ENCODE measurements at regions not wholly inside any gene's neighbourhood (a gene's known extent, or its start where the extent isn't known, plus 50 kb on each side); places are given as distances from the start of the nearest gene placed in this dataset.

DNA sequence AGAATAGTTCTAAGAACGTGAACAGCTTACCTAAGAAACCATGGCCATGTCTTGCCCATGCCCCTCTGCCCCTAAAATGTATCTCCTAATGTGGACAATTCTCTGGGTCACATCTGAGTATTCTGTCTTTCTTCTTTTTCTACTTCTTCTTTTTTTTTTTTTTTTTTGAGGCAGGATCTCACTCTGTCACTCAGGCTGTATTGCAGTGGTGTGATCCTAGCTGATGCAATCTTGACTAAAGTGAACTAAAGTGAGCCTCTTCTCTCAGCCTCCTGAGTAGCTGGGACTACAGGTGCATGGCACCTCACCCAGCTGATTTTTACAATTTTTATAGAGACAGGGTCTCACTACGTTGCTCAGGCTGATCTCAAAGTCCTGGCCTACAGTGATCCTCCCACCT, 204.8 kb upstream of the ZPLD1 start:
- H3K4me1 ChIP-seq (ENCODE audit: control insufficient read depth in 1 of 2, insufficient read depth in 2 of 2, low read length in 2 of 2), result peaks cover 10 to 14% of the 10 kb centered on the region in 2 donors
- H3K4me3 ChIP-seq (replicated peaks in 1 of 3; ENCODE audit: low read depth in 2 of 3, low read length in 3 of 3), result no peak overlapping the region
- H3K4me1 Mint-ChIP-seq, result peaks cover 17% of the 10 kb centered on the region
- H2AFZ ChIP-seq (ENCODE audit: insufficient read depth, low read depth, low read length, poor library complexity, severe bottlenecking), result no peak overlapping the region
- no peaks in the 10 kb centered on the region for H3K79me2 ChIP-seq (ENCODE audit: insufficient read depth, low read length)
- no CpG with 5 or more reads among the region's 2 CpGs for WGBS (ENCODE audit: insufficient coverage)
- TF ChIP-seq, protein P1, sequence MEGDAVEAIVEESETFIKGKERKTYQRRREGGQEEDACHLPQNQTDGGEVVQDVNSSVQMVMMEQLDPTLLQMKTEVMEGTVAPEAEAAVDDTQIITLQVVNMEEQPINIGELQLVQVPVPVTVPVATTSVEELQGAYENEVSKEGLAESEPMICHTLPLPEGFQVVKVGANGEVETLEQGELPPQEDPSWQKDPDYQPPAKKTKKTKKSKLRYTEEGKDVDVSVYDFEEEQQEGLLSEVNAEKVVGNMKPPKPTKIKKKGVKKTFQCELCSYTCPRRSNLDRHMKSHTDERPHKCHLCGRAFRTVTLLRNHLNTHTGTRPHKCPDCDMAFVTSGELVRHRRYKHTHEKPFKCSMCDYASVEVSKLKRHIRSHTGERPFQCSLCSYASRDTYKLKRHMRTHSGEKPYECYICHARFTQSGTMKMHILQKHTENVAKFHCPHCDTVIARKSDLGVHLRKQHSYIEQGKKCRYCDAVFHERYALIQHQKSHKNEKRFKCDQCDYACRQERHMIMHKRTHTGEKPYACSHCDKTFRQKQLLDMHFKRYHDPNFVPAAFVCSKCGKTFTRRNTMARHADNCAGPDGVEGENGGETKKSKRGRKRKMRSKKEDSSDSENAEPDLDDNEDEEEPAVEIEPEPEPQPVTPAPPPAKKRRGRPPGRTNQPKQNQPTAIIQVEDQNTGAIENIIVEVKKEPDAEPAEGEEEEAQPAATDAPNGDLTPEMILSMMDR (IDR thresholded peaks at IDR 0.05), result no peak
- H3K36me3 Mint-ChIP-seq, result no peaks in the 10 kb centered on the region
- intact Hi-C loops (cut with micrococcal nuclease), result loop anchor here in 1 of 2 donors (10.0 kb wide), 1 partner anchor 295 kb away; no protein-coding TSS in a partner anchor
- H4K20me1 ChIP-seq (ENCODE audit: insufficient read depth, low read length), result no peaks in the 10 kb centered on the region
- no peak overlapping the region for H3K9ac ChIP-seq (ENCODE audit: insufficient read depth, low read length, poor library complexity, severe bottlenecking)
- H3K36me3 ChIP-seq (replicated peaks in 1 of 2; ENCODE audit: control insufficient read depth in 1 of 2, insufficient read depth in 2 of 2, low read length in 2 of 2), result no peaks in the 10 kb centered on the region
- no peak overlapping the region for H3K27ac ChIP-seq (ENCODE audit: low read depth in 1 of 2, low read length in 2 of 2)
- H3K4me3 Mint-ChIP-seq, result no peak overlapping the region
- H3K27me3 ChIP-seq (ENCODE audit: control insufficient read depth in 2 of 2, insufficient read depth in 2 of 2, low read length in 2 of 2), result no peaks in the 10 kb centered on the region
- H3K9me3 ChIP-seq (replicated peaks in 1 of 2; ENCODE audit: control insufficient read depth in 1 of 2, insufficient read depth in 1 of 2, low read length in 2 of 2), result no peaks in the 10 kb centered on the region
- H3K27ac Mint-ChIP-seq, result peak overlapping the region in 4 of 7 donors; percentile 20 to 74 (median 26)
- H3K9me3 Mint-ChIP-seq, result no peaks in the 10 kb centered on the region
- DNase-seq, result peak in 2 of 3 donors; percentile 18 to 33
- no peak overlapping the region for H3K4me2 ChIP-seq (replicated peaks; ENCODE audit: extremely low read depth, low read length, poor library complexity, severe bottlenecking)
- peaks cover 0 to 4% (median 0%) of the 10 kb centered on the region in 3 donors for H3K27me3 Mint-ChIP-seq (ENCODE audit: low read depth in 3 of 3)

- Histone ChIP-seq H2AFZ (ENCODE audit: insufficient read depth, low read depth, low read length, poor library complexity, severe bottlenecking) (no peak overlapping the region), H3K27me3 (ENCODE audit: control insufficient read depth in 2 of 2, insufficient read depth in 2 of 2, low read length in 2 of 2) (no peaks in the 10 kb centered on the region), H3K4me2 (replicated peaks; ENCODE audit: extremely low read depth, low read length, poor library complexity, severe bottlenecking) (no peak overlapping the region), H3K79me2 (ENCODE audit: insufficient read depth, low read length) (no peaks in the 10 kb centered on the region), H4K20me1 (ENCODE audit: insufficient read depth, low read length) (no peaks in the 10 kb centered on the region), H3K9ac (ENCODE audit: insufficient read depth, low read length, poor library complexity, severe bottlenecking) (no peak overlapping the region), H3K4me1 (ENCODE audit: control insufficient read depth in 1 of 2, insufficient read depth in 2 of 2, low read length in 2 of 2) (peaks cover 10 to 14% of the 10 kb centered on the region in 2 donors), H3K9me3 (replicated peaks in 1 of 2; ENCODE audit: control insufficient read depth in 1 of 2, insufficient read depth in 1 of 2, low read length in 2 of 2) (no peaks in the 10 kb centered on the region), H3K27ac (ENCODE audit: low read depth in 1 of 2, low read length in 2 of 2) (no peak overlapping the region), H3K36me3 (replicated peaks in 1 of 2; ENCODE audit: control insufficient read depth in 1 of 2, insufficient read depth in 2 of 2, low read length in 2 of 2) (no peaks in the 10 kb centered on the region), H3K4me3 (replicated peaks in 1 of 3; ENCODE audit: low read depth in 2 of 3, low read length in 3 of 3) (no peak overlapping the region)
- DNase-seq, result no peak
- peaks cover 14% of the 10 kb centered on the region for H3K4me1 Mint-ChIP-seq
- no peak overlapping the region for H3K4me3 Mint-ChIP-seq
- no peaks in the 10 kb centered on the region for H3K9me3 Mint-ChIP-seq
- TF ChIP-seq, protein P1 (IDR thresholded peaks at IDR 0.05), result no peak
- H3K36me3 Mint-ChIP-seq, result no peaks in the 10 kb centered on the region
- WGBS (ENCODE audit: insufficient coverage), result 88% methylated on average over 1 of the region's 1 CpG
- no peak overlapping the region for H3K27ac Mint-ChIP-seq
- peaks cover 0 to 4% (median 3%) of the 10 kb centered on the region in 3 donors for H3K27me3 Mint-ChIP-seq (ENCODE audit: low read depth in 3 of 3)
- intact Hi-C loops (cut with micrococcal nuclease), result loop anchor here in 1 of 2 donors (10.0 kb wide), 1 partner anchor 291 kb away; no protein-coding TSS in a partner anchor
These were observed 200.9 kb upstream of the ZPLD1 start for GRCh38 chr3:102233881-102234280.
